Chondrocyte (in vitro differentiated cells): ENCODE measurements at regions not wholly inside any gene's neighbourhood (a gene's known extent, or its start where the extent isn't known, plus 50 kb on each side); places are given as distances from the start of the nearest gene placed in this dataset.
A peak's percentile ranks its signal among the peaks of the same experiment; 100 is the strongest.

ENCODE experiments used
- DNase-seq: peaks from one replicate; pipeline ENCODE4 v3.0.0; 2021; ENCODE audit warnings: mixed read lengths, low spot score
- H3K27ac Mint-ChIP-seq: one replicate; pipeline ENCODE4 v1.8.0; 2021; ENCODE audit warnings: mild to moderate bottlenecking, moderate library complexity, mixed read lengths; ENCODE audit not compliant: unreplicated experiment
- H3K27me3 Mint-ChIP-seq: 2 replicates; pipeline ENCODE4 v1.8.0; 2021; ENCODE audit warnings: low read depth, mixed read lengths
- H3K36me3 Mint-ChIP-seq: 2 replicates; pipeline ENCODE4 v1.8.0; 2021; ENCODE audit warnings: low read depth, mixed read lengths
- H3K4me1 Mint-ChIP-seq: 2 replicates; pipeline ENCODE4 v1.8.0; 2021; ENCODE audit warnings: low read depth, mild to moderate bottlenecking, mixed read lengths
- H3K4me3 Mint-ChIP-seq: one replicate; pipeline ENCODE4 v1.8.0; 2021; ENCODE audit warnings: mild to moderate bottlenecking, moderate library complexity, mixed read lengths; ENCODE audit not compliant: unreplicated experiment
- H3K9me3 Mint-ChIP-seq: 2 replicates; pipeline ENCODE4 v1.8.0; 2021; ENCODE audit warnings: low read depth, mixed read lengths
- CTCF ChIP-seq: fragments of 200-600 bp; sonication (generic); IDR thresholded peaks from 2 replicates; pipeline ENCODE4 v1.5.0; 2021; ENCODE audit warnings: antibody characterized with exemption, mild to moderate bottlenecking, moderate library complexity

- Mint-ChIP-seq H3K4me3 (no peak overlapping the region), H3K27ac (no peak overlapping the region), H3K36me3 (no peaks in the 10 kb centered on the region), H3K27me3 (no peaks in the 10 kb centered on the region), H3K9me3 (no peaks in the 10 kb centered on the region), H3K4me1 (peaks cover 40% of the 10 kb centered on the region)
- no peak for TF ChIP-seq CTCF
- no peak for DNase-seq
Measured at GRCh38 chr9:16238623-16239138, 631.8 kb downstream of the BNC2 start.

GRCh38 chr9:16241231-16241630 lies 629.2 kb downstream of the BNC2 start:
- H3K27ac Mint-ChIP-seq: peak overlapping the region; percentile 46
- no peak for TF ChIP-seq CTCF
- H3K36me3 Mint-ChIP-seq: no peaks in the 10 kb centered on the region
- DNase-seq: no peak
- H3K27me3 Mint-ChIP-seq: no peaks in the 10 kb centered on the region
- H3K9me3 Mint-ChIP-seq: no peaks in the 10 kb centered on the region
- H3K4me1 Mint-ChIP-seq: peaks cover 41% of the 10 kb centered on the region
- H3K4me3 Mint-ChIP-seq: no peak overlapping the region

- H3K4me3 Mint-ChIP-seq: no peak overlapping the region
- no peak for DNase-seq
- H3K27me3 Mint-ChIP-seq: no peaks in the 10 kb centered on the region
- H3K27ac Mint-ChIP-seq: no peak overlapping the region
- H3K9me3 Mint-ChIP-seq: no peaks in the 10 kb centered on the region
- H3K36me3 Mint-ChIP-seq: no peaks in the 10 kb centered on the region
- TF ChIP-seq CTCF: no peak
- H3K4me1 Mint-ChIP-seq: peaks cover 47% of the 10 kb centered on the region
Measured at GRCh38 chr9:16243798-16244197, 626.7 kb downstream of the BNC2 start.

GRCh38 chr9:16245756-16246440 lies 624.6 kb downstream of the BNC2 start:
- no peak for DNase-seq
- Mint-ChIP-seq H3K27me3 (no peaks in the 10 kb centered on the region), H3K4me3 (no peak overlapping the region), H3K4me1 (peaks cover 47% of the 10 kb centered on the region), H3K27ac (no peak overlapping the region), H3K9me3 (no peaks in the 10 kb centered on the region), H3K36me3 (no peaks in the 10 kb centered on the region)
- no peak for TF ChIP-seq CTCF

GRCh38 chr9:16246785-16247184 lies 623.7 kb downstream of the BNC2 start:
- Mint-ChIP-seq H3K4me1 (peaks cover 38% of the 10 kb centered on the region), H3K27ac (peak overlapping the region; percentile 50), H3K4me3 (no peak overlapping the region), H3K36me3 (no peaks in the 10 kb centered on the region), H3K27me3 (no peaks in the 10 kb centered on the region), H3K9me3 (no peaks in the 10 kb centered on the region)
- DNase-seq: no peak
- no peak for TF ChIP-seq CTCF
